AG04449 (cell line): ENCODE measurements at regions not wholly inside any gene's neighbourhood (a gene's known extent, or its start where the extent isn't known, plus 50 kb on each side); places are given as distances from the start of the nearest gene placed in this dataset.

Source experiments
- CTCF ChIA-PET: fragments of 350-600 bp; formaldehyde crosslinking; extraction: SDS; loops from one replicate; lab custom pipeline; 2021; ENCODE audit warnings: antibody characterized with exemption; lab: Yijun Ruan, JAX
- POLR2A ChIA-PET: fragments of 400-600, 350-600 bp; formaldehyde crosslinking; extraction: SDS; loops from one replicate; lab custom pipeline; 2020; ENCODE audit warnings: antibody characterized with exemption, inconsistent platforms; lab: Yijun Ruan, JAX
- DNase-seq: peaks from one replicate; pipeline ENCODE4 v3.0.0-alpha.2; 2010; ENCODE audit warnings: low read depth, low spot score
- H3K4me3 ChIP-seq: 2 replicates; pipeline ENCODE4 v1.5.1; 2011; ENCODE audit warnings: low read depth, mild to moderate bottlenecking, control low read depth, low read length
- TF ChIP-seq, protein P1 (sequence below): IDR thresholded peaks from one replicate; pipeline ENCODE4 v1.5.1; 2011; ENCODE audit warnings: mild to moderate bottlenecking, moderate library complexity, low read length, control low read depth, inconsistent platforms; ENCODE audit not compliant: insufficient read depth; ENCODE audit errors: missing control alignments

GRCh38 chr10:31584876-31585275 lies 265.9 kb downstream of the ZEB1 start:
- CTCF ChIA-PET: interaction anchor here (0.7 kb wide), 1 partner anchor 225 kb away, joined by 3 read pairs; no protein-coding TSS in a partner anchor
- POLR2A ChIA-PET: no interaction called here

DNA sequence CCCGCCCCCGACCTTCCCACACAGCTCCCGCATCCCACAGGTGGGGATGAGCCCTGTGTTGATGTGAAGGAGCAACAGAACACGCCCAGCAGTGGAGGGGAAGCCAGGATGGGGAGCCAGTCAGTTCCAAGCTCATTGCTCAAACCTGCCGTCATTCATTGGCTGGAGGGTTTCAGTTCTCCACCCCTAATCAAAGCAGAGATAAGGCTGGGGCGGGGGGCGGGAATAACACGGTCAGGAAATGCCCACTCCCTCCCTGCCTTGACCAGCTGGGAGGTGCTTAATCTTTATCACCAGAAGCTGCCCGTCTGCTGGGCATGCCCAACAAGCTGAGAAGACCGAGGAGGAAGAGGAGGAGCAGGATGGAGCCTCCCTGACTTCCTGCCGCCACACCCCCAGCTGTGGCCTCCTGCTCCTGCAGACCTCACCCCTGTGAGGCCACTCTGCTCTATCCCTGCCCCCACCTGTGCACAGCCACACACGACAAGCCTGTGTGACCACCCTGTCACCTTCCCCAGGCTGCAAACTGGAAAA lies 265.1 kb downstream of the ZEB1 start:
- TF ChIP-seq, protein P1, sequence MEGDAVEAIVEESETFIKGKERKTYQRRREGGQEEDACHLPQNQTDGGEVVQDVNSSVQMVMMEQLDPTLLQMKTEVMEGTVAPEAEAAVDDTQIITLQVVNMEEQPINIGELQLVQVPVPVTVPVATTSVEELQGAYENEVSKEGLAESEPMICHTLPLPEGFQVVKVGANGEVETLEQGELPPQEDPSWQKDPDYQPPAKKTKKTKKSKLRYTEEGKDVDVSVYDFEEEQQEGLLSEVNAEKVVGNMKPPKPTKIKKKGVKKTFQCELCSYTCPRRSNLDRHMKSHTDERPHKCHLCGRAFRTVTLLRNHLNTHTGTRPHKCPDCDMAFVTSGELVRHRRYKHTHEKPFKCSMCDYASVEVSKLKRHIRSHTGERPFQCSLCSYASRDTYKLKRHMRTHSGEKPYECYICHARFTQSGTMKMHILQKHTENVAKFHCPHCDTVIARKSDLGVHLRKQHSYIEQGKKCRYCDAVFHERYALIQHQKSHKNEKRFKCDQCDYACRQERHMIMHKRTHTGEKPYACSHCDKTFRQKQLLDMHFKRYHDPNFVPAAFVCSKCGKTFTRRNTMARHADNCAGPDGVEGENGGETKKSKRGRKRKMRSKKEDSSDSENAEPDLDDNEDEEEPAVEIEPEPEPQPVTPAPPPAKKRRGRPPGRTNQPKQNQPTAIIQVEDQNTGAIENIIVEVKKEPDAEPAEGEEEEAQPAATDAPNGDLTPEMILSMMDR: no peak
- no peak overlapping the region for H3K4me3 ChIP-seq
- POLR2A ChIA-PET: no interaction called here
- CTCF ChIA-PET: no interaction called here
- no peak for DNase-seq

More at GRCh38 chr10:31584876-31585275, 265.9 kb downstream of the ZEB1 start:
- TF ChIP-seq, protein P1: no peak
- no peak for DNase-seq
- H3K4me3 ChIP-seq: no peak overlapping the region

DNA sequence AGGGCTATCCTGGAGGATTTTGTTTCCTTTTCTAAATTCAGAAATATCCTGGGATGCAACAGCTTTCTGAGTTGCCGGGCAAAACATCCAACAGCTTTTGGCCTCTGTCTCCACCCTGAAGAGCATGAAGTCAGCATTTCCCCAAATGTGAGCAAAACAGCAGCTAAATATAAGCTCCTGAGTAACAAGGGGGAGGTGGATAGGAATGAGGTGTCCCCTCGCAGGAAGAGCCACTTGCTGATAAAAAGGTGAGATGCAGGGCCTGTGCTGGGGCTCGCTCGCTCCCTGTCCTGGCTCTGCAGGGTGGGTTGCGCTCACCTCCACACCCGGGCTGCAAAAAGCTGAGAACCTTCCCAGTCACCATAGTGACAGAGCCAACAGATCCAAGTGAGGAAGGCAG lies 264.3 kb downstream of the ZEB1 start:
- POLR2A ChIA-PET: no interaction called here
- TF ChIP-seq, protein P1: no peak
- no peak overlapping the region for H3K4me3 ChIP-seq
- no peak for DNase-seq
- CTCF ChIA-PET: interaction anchor here (1.2 to 1.4 kb wide), 3 partner anchors 9 to 25 kb away, joined by 3 to 4 read pairs (median 3); no protein-coding TSS in a partner anchor

- CTCF ChIA-PET: interaction anchor here (1.2 to 1.4 kb wide), 3 partner anchors 10 to 26 kb away, joined by 3 to 4 read pairs (median 3); no protein-coding TSS in a partner anchor
Measured at GRCh38 chr10:31582365-31583052, 263.5 kb downstream of the ZEB1 start.

GRCh38 chr10:31581741-31582323 lies 262.8 kb downstream of the ZEB1 start:
- no peak for DNase-seq
- no peak overlapping the region for H3K4me3 ChIP-seq
- TF ChIP-seq, protein P1: no peak
- ChIA-PET CTCF (interaction anchor here (1.3 to 1.4 kb wide), 2 partner anchors 13 to 26 kb away, joined by 3 read pairs; no protein-coding TSS in a partner anchor), POLR2A (interaction anchor here (0.6 kb wide), 1 partner anchor 192 kb away, joined by 3 read pairs; no protein-coding TSS in a partner anchor)

More at GRCh38 chr10:31582365-31583052, 263.5 kb downstream of the ZEB1 start:
- DNase-seq: no peak
- no peak overlapping the region for H3K4me3 ChIP-seq
- TF ChIP-seq, protein P1: no peak
- POLR2A ChIA-PET: no interaction called here

DNA sequence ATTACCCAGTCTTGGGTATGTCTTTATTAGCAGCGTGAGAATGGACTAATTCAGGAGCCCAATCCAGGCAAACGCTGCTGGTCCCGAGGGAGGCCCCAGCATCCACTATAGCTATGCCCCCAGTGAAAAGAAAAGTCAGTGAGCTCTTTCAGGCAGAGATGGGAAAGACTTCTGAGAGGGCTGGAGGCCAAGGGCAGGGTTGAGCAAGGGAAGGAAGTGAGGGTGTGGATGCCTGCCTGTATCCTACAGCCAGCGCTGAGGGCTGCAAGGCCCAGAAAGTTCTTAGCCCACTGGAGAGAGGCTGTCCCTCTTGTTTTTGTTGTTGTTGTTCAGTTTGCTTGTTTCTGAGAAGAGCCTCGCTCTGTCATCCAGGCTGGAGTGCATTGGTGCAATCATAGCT lies 261.6 kb downstream of the ZEB1 start:
- DNase-seq: no peak
- POLR2A ChIA-PET: no interaction called here
- TF ChIP-seq, protein P1: no peak
- no peak overlapping the region for H3K4me3 ChIP-seq
- CTCF ChIA-PET: no interaction called here
